NCI-H446 (cell line): ENCODE measurements at regions not wholly inside any gene's neighbourhood (a gene's known extent, or its start where the extent isn't known, plus 50 kb on each side); places are given as distances from the start of the nearest gene placed in this dataset.
"Not testable (repeated sequence)": the region's sequence is repeated elsewhere in the genome, so short reads cannot be mapped to it uniquely, and the experiment has no call there.

ENCODE experiments used
- DNase-seq, 2 experiments: peaks; one replicate each; lab custom pipeline; 2025; lab: John Stamatoyannopoulos, UW

DNA sequence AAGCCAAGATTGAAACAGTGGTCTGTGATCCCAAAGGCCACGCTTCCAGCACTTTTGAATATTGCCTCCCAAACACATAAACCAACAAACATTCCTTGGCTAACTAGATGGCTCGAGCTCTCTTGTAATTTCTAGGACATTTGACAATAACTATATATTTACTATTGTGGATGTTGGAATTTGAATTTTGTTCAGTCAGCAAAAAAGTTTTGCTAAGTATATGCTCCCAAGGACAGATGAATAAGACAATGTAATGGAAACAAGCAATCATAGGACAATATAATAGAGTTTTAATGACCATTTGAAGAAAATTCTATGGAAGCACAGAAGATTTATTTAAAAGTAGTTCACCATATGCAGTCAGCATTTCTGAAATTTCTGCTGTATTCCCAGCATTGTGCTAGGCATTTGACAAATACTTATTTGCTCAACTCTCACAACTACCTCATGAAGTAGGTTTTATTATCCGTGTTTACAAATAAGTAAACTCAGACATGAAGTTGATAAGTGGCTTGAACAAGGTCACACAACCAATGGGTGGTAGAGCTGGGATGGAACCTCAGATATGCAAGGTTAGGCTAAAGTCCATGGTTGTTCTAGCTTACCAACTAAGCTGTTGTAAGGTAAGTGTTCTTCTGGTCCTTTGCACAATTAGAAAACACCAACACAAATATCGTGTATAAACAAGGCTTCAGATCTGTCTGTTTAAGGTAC is 205.1 kb downstream of the NUFIP1 start:
- no peak for DNase-seq

DNA sequence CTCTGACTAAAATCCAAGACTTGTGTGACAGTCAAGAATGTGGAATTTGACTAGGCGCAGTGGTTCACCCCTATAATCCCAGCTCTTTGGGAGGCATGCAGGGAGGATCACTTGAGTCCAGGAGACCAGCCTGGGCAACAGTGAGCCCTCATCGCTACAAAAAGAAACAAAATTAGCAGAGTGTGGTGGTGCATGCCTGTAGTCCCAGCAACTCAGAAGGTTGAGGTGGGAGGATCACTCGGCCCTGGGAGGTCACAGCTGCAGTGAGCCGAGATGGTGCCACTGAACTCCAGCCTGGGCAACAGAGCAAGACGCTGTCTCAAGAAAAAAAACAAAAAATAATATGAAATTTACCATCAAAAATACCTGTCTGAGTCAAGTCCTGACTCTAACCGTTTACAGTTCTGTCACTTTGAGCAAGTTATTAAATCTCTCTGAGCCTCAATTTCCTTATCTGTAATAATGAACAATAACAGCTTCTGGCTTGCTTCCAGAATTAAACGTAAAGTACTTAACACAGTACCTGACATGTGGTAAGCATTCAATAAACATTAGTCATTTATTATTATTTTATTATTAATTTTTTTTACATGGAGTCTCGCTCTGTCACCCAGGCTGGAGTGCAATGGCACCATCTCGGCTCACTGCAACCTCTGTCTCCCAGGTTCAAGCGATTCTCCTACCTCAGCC is 204.6 kb upstream of the TSC22D1 start:
- DNase-seq: no peak

DNA sequence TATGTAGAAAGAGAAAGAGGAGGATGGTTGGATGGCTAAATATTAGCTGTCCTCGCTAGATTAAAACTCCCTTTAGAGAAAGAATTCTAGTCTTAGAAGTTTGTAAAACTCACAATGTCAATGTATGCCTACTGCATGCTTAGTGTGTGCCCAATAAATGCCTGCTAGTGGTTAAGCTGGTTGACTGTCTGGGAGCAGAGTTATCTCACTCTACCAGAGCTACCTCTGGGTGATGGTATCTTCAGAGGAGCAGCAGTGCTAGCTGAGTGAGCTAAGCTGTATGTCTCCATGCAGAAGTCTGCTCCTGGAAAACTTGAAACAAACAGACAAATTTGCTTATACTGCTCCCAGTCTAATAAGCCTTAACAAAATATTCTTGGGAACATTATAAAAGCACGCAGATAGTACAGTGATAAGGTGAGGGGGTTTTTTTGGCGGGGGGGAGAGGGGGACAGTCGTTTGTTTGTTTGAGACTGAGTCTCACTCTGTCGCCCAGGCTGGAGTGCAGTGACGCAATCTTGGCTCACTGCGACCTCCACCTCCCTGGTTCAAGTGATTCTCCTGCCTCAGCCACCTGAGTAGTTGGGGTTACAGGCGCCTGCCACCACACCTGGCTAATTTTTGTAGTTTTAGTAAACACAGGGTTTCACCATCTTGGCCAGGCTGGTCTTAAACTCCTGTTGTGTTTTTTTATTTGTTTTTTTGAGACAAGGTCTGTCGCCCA is 202.8 kb upstream of the TSC22D1 start:
- no peak for DNase-seq

DNA sequence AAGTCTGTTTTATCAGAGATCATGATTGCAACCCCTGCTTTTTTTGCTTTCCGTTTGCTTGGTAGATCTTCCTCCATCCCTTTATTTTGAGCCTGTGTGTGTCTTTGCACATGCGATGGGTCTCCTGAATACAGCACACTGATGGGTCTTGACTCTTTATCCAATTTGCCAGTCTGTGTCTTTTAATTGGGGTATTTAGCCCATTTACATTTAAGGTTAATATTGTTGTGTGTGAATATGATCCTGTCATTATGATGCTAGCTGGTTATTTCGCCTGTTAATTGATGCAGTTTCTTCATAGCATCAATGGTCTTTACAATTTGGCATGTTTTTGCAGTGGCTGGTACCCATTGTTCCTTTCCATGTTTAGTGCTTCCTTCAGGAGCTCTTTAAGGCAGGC is 199.2 kb upstream of the TSC22D1 start:
- DNase-seq: not testable (repeated sequence)

DNA sequence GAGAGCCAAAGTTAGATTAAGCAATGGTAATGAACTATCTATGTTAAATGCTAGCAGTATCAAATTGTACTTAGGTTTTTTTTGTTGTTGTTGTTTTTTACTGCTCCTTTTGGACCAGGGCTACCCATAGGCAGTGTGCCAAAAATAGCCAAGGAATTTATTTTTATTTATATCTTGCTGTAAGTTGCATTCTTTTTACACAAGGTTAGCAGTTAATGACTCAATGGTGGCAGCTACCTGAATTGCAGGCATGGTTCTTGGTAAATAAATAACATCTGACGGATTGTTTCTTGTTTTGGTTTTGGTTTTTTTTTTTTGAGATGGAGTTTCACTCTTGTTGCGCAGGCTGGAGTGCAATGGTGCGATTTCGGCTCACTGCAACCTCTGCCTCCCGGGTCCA is 194.8 kb upstream of the TSC22D1 start:
- no peak for DNase-seq

DNA sequence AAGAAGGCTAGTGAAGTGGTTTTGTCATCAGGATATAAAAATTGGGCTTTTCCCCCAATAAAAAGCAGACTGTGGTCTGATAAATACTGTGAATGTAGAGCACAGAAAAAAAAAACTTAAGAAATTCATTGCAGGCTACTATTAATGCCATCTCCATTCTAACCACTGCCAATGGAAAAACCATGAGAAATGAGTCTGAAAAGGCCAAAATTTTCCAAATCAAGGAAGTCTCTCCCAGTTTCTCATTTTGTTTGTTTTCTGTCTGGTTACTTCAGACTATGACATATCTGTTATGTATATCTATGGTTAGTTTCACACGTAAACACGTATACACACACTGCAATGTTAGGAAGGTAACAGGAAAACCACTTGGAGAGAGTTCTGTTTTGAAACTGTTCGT is 193.6 kb upstream of the TSC22D1 start:
- DNase-seq: no peak

DNA sequence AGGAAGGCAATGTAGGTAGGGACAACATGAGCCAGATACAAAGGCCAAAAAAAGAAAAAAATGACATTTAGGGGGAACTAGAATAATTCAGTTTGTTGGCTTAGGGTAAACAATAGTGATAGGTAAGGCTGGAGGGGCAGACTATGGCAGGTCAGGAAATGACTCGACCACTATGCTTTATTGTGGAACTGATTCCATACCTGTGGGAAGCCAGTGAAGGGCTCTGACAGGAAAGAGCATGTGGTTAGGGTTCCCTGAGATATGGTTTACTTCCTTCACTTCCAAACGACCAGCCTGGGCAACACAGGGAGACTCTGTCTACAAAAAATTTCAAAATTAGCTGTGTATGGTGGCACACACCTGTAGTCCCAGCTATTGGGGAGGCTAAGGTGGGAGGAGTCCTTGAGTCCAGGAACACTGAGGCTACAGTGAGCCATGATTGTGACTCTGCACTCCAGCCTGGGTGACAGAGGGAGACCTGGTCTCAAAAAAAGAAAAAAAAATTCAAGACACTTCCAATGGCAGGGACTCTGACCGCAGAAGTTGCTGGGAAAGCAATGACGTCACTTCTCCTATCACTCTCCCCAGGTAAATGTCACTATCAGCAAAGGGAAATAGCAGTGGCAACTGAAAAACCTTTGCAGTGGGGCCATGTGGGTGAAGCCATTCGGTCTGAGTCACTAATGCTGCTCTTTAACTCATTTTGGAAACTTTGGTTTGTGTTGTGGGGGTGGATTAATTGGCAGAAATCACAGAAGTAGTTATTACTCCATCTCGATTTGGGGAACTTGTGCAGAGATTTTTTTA is 192.8 kb upstream of the TSC22D1 start:
- DNase-seq: no peak

DNA sequence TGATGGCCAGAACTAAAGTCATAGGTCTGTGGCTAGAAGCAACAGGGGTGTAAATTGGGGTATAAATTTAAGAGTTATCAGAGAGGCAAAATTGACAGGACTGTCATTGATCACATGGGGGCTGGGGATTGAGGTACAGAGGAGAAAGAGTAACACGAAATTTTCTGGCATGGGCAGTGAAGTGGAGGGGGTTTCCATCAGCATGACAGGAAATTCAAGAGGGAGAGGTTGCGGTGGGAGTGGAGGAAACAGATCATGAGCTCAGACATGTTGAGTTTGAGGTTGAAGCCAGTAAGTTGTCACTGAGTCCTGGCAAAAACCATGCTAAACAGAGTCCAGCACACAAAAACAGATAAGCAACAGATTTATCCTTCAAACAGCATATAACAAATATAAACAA is 192.1 kb upstream of the TSC22D1 start:
- no peak for DNase-seq

DNA sequence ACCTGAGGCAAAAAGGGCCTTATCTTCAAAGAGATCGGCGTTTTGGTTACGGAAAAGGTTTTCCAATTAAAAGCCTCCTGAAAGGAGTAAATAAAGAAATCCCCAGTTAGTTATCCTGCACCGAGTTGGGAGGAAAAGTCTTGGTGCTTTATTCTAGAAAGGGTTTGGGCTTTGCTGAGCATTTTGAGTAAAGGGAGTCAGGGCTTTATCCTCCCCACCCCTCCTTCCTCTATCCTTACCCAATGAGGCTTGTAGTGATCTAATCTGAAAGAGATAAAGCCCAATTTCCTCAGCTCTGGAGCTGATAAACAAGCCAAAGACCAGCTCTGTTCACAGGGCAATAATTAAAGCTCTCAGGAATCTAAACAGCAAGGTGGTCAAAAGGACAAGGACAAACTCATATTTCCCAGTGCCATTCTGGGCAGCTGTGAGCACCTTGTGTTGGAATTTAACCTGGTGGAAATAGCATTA is 188.9 kb upstream of the TSC22D1 start:
- DNase-seq: no peak

DNA sequence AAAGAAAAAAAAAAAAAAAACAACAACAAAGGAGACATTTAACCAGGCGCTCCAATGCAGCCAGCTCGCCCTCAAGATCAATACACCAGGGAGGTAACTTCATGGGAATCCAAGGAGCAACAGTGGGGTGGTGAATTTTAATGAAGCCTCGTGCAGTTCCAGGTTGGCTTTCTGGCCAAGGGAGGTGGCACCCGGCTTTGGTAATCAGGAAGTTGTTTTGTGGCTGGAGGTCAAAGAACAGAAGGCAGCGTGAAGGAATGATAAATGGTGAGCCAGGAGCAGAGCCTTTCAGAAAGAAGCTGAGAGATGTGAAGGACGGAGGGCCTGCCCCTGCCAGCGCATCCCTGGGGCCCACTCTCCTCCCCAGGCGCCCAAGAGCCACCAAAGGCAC is 188.2 kb upstream of the TSC22D1 start:
- DNase-seq: no peak

DNA sequence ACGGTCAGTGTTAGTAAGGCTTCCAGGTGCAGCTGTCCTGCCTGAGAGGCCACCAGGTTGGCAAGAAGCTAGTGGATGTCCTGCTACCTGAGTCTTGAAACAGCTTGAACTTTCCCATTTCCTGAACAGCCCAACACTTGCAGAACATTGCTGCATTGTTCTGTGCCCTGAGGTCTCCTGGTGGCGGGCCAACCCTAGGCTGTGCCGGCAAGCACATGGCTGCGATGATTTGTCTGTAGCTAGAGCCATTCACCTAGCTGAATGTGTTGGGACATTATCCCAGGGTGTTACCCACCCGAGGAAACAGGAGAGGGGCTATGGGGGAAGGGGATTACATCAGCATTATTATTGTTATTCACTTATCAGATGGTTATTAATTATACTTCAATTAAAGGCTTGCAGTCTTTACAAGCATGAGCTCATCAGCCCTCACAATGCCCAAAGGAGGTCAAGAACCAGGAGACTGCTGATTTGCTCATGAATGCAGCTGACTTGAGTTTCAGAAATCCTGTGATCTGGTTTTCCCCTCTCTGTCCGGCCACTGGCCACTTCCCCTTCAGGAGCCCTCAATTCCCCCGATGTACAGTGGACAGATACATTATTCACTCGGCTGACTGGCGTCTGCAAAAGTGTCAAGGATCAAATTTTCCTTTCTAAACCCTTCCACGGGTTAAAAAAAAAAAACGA is 187.6 kb upstream of the TSC22D1 start:
- no peak for DNase-seq

DNA sequence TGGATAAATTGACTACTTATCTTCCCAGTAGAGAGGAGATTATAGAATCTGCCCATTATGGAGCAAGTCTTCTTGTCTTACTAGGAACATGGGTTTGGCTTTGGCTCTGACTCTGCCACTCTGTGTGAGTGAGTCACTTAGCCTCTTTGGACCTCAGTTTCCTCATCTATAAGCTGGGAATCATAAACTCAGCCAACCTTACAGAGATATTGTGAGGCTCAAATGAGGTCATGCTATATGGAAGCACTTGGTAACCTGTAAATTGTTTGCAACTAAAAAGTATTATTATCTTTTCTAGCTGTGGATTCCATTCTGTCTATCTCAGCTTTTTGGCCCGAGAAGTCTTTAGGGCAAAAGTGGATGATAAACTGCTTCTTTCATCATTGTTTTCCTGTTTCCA is 186.8 kb upstream of the TSC22D1 start:
- no peak for DNase-seq

DNA sequence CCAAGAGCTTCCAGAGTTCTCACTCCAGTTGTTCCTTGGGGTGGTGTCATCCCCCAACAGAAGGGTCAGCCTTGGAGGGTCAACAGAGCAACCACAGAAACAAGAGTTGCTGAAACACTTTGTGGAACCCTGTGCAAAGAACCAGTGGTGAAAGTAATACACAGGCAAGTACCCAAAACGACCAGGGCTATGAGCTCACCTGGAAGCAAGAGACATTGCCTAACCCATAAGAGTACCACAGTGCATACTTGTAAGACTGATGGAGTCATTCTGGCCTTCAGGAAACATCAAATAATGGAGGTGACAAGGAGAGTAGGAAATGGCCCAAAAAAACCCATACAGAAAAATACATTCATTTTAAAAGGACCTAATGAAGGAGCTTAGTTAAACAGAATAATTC is 184.3 kb upstream of the TSC22D1 start:
- no peak for DNase-seq

DNA sequence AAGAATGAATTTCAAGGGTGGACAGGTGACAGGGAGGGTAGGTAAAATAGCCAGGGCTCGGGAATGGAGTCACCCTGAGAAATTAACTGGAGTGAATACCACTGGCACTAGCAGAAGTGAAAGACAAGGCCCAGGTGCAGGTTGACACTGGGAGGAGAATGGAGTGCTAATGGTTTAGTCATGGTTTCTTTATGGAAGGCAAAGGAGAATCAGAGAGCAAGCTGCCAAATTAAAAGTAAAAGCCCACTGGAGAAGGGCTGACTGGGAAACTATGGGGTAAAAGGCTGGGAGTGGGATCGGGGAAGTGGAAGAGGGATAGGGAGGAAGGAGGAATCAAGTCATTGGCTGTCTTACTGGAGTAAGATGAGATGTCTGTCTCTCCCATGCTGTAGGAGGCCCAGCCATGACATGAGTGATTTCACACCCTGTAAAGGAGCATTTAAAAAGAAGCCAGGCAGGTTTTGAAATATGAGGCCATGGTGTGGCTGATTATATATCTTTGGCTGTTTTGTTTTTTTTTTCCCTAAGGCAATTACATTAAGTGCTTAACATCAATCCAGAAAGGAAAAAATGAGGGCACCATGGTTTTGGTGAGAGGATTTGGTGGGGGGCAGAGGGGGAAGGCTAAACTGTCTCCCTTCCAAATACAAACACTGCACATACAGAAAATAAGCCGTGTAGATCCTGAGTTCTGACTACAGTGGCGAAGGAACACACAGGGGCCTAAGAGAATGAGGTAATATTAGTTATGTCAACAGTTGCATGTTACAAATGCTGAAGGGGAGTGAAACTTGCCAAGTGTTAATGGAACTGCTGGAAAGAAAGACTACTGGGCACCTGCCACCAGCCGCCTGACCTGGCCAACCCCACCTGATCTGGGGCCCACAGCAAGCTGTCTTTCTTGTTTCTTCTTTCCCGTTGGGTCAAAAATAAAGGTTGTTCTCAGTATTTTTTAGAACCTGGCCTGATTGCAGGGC is 183.5 kb upstream of the TSC22D1 start:
- peak in 1 of 2 experiments; percentile 24 for DNase-seq

DNA sequence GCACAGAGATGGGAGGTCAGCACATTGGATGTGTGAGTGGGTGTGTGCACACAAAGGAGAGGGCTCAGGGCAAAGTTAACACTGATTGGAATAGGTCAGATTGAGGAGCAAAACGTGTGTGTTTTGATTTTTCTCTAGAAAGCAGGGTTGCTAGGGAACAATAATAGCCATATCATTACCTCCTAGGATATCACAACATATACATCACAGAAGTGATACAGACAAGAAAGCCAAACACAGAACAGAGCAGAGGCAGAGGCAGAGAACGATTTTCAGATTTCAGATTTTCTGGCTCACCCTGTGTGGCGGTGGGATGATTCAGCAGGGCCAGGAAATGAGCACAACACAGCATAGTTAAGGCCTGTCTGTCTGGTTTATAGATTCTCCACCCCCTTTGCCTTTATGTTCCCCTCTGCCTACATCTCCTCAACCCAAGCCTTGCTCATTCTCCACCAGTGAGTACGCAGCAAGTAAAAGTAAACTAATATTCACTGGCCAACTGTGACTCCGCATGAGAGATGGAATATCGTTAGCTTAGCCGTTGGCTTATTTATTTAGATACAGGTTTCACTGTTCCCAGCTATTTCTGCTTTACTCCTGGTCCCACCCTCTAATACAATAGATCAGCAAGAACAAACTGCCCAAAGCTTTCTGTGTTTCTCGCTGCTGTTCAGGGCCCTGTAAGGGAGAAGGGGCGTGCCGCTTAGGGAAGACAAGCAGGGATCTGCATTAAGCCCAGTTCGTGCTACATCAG is 182.7 kb upstream of the TSC22D1 start:
- DNase-seq: no peak

DNA sequence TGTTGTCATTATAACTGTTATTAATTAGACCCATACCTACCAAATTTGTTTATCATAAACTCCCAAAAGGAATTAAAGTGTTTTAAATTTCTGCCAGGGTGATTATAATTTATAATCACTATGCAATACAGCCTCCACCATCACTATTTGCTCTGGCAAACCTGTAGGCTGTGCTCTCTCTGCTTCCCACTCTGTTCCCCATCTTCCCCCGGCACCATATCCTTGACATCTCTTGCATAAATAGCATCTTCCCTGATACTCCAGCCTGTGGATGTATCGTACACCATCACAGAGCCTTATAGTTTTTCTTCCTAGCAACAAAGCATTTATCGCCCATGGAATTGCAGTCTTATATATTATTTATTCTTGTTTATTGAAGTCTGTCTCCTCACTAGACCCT is 181.5 kb upstream of the TSC22D1 start:
- no peak for DNase-seq

DNA sequence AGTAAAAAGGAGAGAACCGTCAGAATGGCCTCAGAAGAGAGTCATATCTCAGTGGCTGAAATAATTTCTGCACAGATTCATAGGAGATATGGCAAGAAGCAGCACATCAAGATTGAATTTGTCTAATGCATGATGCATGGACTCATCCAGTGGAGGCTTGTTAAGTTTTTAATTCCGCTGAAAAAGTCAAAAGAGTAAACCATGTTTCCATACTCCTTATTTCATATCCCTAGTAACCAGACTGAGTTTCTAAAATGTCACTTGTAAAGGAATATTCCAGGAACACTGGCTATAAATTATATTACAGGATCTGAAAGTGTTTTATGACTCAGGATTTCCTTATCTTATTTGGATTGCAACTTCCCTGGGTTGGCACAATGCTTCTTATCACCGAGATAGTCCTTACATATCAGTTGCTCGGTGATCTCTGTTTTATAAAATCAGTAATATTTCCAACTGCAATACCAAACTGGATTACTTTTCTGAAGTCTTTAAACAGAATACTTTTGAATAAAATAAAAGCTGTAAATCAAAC is 180.2 kb upstream of the TSC22D1 start:
- DNase-seq: no peak

DNA sequence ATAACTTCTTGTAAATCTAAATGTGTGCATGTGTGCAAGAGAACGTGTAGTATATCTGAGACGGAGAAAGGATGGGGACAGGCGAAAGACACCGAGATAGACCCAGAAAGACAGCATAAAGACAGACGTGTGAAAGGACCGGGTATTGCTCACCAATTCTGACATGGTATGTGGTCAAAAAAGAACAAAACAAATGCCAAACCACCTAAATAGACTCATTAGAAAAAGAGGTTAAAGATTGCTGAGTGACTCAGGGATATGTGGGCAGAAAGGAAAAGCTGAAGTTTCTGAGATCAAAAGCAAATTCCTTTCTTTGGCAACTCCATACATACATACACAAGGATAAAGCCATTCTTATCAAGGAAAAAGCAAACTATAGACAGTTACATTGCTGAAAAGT is 179.7 kb upstream of the TSC22D1 start:
- no peak for DNase-seq

DNA sequence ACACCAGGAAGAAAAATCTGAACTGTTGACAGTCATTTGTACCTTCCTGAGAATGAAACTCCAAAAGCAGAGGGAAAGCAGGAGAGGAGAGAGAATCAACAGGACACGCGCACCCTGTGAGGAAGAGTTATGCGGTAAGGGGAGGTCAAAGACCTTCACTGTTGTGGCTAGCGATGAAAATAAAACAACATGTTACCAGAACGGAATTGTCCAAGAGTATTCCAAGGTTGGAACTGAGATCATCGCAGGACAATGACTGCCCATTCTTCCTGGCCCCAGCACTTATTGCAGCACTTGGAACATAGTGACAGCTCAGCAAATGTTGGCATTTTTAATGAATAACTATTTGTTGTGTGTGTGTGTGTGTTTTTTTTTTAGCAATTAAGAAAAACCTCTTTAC is 176.0 kb upstream of the TSC22D1 start:
- no peak for DNase-seq
